Fibroblast of skin of abdomen (primary cell): ENCODE measurements at regions not wholly inside any gene's neighbourhood (a gene's known extent, or its start where the extent isn't known, plus 50 kb on each side); places are given as distances from the start of the nearest gene placed in this dataset.
"Not testable (repeated sequence)": the region's sequence is repeated elsewhere in the genome, so short reads cannot be mapped to it uniquely, and the experiment has no call there.

Experiments used
- DNase-seq: peaks from one replicate; pipeline ENCODE4 v3.0.0-alpha.2; 2013

- no peak for DNase-seq
These were observed 383.9 kb upstream of the DPH6 start for GRCh38 chr15:35929740-35930444.

DNA sequence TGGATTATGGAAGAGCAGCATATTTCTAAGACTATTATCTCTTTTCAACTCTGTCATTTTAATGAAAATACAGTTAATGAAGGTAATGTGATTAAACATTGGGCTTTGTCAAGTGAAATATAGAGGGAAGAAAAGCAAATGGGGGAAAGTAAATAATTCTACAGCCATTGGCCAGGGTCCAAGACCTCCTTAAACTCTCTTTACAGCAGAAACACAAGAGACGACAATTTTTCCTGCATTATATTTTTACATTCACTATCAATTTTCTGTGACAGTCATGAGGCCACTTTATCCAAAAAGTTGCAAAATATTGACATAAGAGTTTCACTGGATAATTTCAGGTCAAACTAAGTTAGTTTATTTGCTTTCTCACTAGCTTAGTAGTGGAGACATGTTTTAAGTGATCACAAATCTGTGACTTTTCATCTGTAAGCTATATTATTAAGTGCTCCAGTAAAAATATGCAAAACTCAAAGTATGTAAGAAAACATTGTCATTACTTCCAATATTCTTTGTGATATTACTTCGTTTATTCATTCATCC lies 385.9 kb upstream of the DPH6 start:
- DNase-seq, result no peak

GRCh38 chr15:35932531-35932930 lies 386.6 kb upstream of the DPH6 start:
- peak; percentile 62 for DNase-seq

DNA sequence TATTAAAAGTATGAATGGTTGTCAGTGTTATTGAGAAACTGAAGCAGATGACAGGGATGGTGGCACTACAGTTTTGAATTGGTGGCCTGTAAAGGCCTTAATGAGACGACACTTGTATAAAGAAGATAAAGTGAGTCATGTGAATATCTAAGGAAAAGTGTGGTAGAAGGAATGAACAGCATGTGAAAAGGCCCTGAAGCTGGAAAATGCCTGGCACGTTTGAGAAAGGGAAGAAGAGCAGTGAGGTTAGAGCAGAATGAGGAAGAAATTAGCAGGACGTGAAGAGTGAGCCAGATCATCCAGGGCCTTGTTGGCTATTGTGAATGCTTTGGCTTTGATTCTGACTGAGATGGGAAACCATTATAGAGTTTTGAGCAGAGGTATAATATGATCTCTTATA lies 387.6 kb upstream of the DPH6 start:
- DNase-seq, result no peak

DNA sequence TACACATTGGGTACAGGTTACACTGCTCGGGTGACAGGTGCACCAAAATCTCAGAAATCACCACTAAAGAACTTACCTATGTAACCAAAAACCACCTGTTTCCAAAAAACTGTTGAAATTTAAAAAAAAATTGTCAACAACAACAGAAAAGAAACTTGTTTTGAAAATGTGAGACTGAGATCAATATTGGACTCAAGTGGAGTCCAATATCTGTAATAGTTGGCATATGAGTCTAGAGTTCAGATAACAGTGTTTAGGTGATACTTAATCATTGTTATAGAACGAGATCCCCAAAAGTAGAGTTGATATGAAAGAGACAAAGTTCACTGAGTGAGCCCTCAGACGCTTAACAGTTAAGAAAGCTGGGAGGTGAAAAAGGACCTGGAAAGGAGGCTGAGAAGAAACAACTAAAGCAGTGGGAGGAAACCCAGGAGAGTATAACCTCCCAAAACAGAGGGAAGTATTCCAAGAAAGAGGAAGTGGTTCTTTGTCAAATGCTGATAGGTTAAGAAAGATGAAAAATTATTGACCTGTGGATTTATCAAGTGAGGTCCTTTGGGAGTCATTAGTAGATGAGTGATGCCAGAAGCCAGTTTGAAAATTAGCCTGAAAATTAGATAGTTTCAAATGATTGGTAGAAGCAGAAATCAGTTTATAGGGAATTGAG lies 388.6 kb upstream of the DPH6 start:
- DNase-seq, result no peak

- DNase-seq, result no peak
These were observed 390.3 kb upstream of the DPH6 start for GRCh38 chr15:35936284-35936683.

GRCh38 chr15:35937380-35937779 lies 391.4 kb upstream of the DPH6 start:
- DNase-seq, result no peak

GRCh38 chr15:35944945-35945585 lies 399.1 kb upstream of the DPH6 start:
- DNase-seq, result no peak

DNA sequence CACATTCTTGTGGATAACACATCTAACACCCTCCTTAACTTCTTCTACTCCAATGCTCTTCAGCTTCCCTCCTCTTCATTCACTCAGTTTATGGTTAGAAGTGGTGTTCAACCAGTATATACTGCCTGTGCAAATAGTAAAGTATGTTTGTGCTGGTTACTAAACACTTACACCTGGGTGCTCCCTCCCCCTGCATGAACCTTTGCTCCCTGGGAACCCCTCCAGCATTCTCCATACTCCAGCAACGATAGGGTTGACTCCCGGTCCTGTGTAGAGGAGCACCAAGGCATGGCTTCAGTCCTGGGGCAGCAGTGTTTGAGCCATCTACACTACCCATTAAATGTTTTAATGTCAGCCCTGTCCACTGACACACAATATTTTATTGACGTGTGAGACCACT lies 407.5 kb upstream of the DPH6 start:
- DNase-seq, result no peak

DNA sequence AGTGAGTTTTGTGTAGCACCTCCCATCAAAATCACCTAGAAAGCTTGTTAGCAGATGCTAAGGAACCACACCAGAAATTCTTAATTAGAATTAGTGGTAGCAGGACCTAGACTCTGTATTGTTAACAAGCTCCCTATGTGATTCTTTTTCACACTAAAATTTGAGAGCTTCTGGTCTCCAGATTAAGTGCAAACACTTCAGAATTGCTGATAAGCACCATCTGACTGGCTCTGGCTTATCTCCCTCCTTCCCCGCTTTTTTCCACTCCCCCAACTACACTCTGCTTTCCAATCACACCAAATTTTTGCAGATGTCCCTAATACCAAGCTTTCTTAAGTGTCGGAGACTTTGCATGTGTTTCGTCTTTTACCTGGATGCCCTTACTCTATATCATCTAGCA lies 410.1 kb upstream of the DPH6 start:
- no peak for DNase-seq

- DNase-seq, result peak; percentile 97
These were observed 412.1 kb upstream of the DPH6 start for GRCh38 chr15:35958021-35958420.

GRCh38 chr15:35958975-35959374 lies 413.0 kb upstream of the DPH6 start:
- peak; percentile 67 for DNase-seq

DNA sequence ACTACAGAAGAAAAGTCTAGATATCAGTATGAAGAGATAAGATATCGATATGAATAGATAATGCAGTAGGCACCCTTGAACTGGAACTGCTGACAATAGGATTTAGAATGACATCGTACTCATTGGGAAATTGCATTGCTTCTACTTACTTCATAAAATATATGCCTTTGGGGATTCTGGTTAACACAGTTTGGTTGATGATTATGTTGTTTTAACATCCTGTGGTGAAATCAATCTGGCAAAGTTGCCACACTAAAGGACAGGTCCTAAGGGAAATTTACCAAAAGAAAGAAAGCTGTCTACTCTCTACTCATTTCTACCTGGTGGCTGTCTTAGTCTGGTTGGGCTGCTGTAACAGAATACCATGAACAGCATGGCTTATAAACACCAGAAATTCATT lies 417.4 kb upstream of the DPH6 start:
- no peak for DNase-seq

DNA sequence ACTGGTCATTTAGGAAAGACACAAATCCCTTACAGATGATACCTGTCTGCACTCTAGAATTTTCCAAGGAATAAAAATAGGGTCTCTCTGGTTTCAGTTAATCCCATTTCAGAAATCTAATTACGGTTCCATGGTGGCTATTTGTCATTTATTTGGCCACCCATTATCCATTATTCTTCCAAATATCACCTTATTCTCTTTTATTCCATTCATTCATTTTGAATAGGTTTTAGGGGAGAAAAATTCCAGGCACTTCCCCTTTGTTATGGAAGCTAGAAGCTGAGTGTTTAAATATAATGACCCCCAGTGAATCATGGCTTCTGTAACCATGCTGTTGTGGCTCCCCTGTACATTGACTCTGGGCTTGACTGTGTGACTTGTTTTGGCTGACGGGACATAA lies 420.8 kb upstream of the DPH6 start:
- no peak for DNase-seq

- DNase-seq, result not testable (repeated sequence)
These were observed 422.0 kb upstream of the DPH6 start for GRCh38 chr15:35967968-35968367.

DNA sequence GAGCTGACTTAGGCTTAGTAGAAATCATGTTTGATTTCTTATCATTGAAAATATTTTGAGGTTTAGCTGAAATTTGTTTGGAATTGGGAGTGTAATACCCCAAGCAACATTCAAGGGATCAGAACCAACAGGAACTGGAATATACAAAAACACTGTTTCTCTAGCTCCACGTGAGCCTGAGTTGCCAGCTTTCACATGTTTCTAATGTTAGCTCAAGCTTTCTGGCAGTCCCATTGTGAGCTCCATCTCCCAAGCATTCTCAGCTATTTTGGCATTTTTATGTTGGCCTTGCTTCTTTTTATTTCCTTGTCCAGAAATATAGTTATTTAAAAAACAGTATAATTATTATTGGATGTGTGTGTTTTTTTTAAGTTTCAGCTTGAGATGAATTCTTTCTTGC lies 427.1 kb upstream of the DPH6 start:
- no peak for DNase-seq

GRCh38 chr15:35974052-35974451 lies 428.1 kb upstream of the DPH6 start:
- no peak for DNase-seq

DNA sequence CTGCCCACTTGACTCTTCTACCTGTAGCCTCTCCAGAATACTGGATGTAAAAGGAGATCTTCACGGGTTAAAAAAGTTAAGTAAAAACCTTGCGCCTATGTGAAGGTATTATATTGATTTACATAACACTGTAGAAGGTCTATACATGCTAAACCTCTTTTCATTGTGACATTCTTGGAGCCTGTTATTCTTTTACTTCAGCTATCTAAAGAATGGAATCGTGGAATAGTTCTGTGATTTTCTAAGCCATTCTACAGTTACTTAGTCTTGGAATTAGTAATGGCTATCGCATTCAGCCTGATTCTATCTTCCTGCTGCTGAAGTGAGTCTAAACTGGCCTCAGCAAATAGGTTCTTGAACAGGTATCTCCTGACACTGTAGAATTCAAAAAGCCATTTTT lies 430.0 kb upstream of the DPH6 start:
- no peak for DNase-seq

- DNase-seq, result no peak
These were observed 433.6 kb upstream of the DPH6 start for GRCh38 chr15:35979608-35980007.

DNA sequence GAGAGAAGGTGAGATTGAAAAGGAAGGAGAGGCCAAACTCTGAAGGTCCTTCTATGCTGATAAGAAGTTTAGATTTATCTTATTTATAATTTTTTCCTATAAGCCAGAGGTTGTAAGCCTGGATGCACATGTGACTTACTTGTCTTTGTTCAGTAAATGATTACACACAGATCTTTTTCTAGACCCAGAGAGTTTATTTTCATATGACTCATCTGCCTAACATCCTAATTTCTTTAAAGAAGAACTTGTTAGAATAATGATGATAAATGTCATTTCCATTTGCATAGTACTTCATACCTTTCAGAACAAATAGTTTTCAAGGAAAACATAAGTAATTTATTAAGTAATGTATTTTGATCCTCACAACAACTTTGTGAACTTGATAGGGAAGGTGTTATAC lies 434.8 kb upstream of the DPH6 start:
- DNase-seq, result peak; percentile 65

GRCh38 chr15:35986191-35986721 lies 440.3 kb upstream of the DPH6 start:
- DNase-seq, result peak; percentile 20

DNA sequence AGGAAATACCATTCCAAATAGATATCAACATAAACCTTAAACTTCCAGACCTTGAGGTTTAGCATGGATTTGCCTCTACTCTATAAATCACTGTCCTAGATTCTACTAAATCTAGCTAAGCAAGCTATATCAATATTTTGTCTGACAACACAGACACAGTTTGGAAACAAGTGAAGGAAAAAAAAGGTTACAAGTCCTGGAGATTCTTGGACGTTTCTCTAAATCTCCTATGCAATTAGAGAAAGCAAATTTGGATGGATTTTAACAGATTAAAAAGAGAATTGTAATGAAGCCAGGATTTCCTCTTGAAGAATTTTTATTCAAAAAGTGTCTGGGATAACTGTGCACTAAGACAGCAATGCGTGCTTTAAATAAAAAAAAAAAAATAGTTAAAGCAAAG lies 441.1 kb upstream of the DPH6 start:
- no peak for DNase-seq

- no peak for DNase-seq
These were observed 445.4 kb upstream of the DPH6 start for GRCh38 chr15:35991386-35991785.

GRCh38 chr15:35992791-35993190 lies 446.8 kb upstream of the DPH6 start:
- peak; percentile 19 for DNase-seq
